HG02852 (cell line): ENCODE measurements at regions not wholly inside any gene's neighbourhood (a gene's known extent, or its start where the extent isn't known, plus 50 kb on each side); places are given as distances from the start of the nearest gene placed in this dataset.

Experiments
- ATAC-seq: cut with Tn5 transposase; IDR thresholded peaks from one replicate; pipeline ENCODE4 v1.9.1; 2021; ENCODE audit warnings: mild to moderate bottlenecking, moderate library complexity; ENCODE audit not compliant: unreplicated experiment

DNA sequence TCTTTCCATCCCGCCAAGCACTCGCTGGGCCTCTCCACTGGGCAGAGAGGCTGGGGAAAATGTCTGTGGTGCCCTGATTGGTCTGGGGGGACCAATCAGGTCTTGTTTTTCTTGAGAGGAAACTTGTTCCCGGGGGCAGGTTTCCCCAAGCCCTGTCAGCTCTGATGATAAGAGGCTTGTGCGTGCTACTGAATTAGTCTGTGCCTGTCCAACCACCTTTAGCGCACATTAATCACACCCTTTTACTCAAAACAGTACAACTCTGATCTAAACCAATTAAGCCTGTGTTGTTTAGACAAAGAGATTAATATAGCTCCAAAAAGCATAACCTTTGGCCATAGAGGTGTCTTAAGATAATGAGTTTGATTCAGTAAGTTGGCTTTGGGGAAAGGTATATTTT, 580.4 kb downstream of the VRK1 start:
- ATAC-seq, result no peak

- no peak for ATAC-seq
Measured at GRCh38 chr14:97379091-97379531, 581.9 kb downstream of the VRK1 start.

DNA sequence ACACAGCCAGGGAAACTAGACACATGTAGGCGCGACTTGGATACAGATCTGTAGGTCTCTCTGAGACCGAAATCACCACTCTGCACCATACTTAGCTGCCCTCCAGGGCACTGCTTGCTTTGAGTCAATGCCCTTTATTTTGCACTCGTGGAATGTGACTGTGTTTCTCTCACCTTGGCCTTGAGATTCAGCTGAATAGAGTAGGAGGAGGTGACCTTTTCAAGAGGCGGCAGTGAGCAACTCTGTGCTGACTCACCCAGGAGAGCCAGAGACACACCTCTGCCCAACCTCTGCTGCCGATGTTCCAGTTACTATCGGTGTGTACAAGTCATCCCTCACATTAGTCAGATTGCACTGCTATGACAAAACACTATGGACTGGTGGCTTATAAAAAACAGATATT, 583.4 kb downstream of the VRK1 start:
- no peak for ATAC-seq

GRCh38 chr14:97381309-97381708, 584.1 kb downstream of the VRK1 start:
- ATAC-seq, result no peak

DNA sequence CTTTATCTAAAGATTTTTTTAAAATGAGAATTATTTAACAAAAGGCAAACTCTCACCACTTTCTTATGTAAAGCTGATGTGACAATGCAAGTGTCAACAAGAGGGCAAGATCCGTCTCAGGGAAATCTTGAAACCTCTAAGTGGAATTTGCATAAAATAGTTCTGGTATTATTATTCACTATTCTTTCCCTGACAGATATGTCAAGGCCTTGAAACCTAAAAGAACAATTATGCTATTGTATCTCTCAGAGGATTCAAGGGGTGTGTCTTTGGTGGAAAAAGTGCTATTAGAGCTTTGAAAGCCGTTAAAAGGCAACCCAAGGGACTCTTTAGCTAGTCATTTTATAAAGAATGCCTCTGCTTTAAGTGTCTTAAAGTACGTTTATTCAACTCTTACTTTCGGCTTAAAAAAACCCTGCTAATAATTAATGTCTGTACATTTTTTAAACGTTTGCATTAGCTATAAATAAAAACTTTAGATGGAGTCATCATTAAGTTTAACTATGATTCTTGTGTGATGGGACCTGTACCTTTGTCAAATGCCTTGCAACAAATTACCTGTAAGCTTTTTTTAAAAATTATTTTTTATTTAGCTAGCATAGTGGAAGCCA, 585.5 kb downstream of the VRK1 start:
- no peak for ATAC-seq

DNA sequence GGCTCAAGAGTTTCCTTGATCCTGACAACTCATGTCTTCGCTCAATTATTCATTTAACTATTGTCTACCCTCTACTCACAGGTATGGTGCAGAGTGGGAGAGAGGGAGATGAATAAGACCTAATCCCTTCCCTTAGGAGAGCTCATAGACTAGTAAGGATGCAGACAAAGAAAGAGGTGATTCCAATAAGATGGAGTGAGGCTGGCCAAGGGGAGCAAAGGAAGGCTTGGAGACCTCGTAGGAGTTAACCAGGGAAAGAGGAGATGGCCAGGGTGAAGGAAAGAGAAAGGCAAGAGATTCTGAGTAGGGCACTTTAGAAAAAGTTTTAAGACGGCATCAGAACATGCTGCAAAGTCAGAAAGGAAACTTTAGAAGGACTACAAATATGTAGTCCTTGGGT, 588.5 kb downstream of the VRK1 start:
- ATAC-seq, result no peak

- no peak for ATAC-seq
Measured at GRCh38 chr14:97387252-97387874, 590.2 kb downstream of the VRK1 start.

DNA sequence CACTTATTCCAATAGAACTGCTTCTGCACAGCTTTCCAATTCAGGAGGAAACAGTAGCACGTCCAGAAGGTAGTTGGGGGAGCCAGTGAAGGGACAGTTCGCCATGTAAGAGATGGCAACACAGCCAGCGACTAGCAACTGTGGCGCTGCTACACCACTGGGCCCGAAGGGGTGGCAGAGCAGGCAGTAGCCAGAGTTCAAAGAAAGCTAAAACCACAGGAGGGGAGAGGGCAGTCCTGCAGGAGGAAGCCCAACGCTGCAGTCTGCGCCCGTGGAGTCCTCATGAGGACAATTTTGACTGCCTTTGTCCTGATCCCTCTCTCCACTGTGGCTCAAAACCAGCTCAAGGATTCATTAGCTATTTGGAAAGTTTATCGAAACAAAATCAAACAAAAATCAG, 591.2 kb downstream of the VRK1 start:
- ATAC-seq, result no peak

- ATAC-seq, result no peak
Measured at GRCh38 chr14:97390096-97390724, 593.0 kb downstream of the VRK1 start.

- no peak for ATAC-seq
Measured at GRCh38 chr14:97393244-97393643, 596.1 kb downstream of the VRK1 start.

GRCh38 chr14:97395068-97395467, 597.9 kb downstream of the VRK1 start:
- ATAC-seq, result no peak

GRCh38 chr14:97401714-97402113, 604.5 kb downstream of the VRK1 start:
- no peak for ATAC-seq

DNA sequence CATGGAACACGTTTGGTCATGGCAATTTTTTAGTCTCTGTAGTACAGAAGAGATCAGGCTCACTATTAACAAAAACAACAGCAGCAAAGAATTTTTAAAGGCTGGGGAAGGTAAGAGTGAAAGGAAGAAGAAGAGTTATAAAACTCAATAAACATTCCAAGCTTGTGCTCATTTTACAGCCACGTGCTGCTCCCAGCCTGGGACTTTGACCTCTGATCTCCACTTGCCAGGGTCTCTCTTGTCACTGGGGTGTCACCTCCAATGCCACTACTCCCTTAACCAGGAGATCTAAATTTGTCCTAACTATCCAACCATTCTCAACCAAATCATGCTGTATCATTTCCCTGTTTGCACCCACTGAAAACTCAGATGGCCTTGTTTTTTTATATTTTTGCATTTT, 605.1 kb downstream of the VRK1 start:
- ATAC-seq, result no peak

- ATAC-seq, result no peak
Measured at GRCh38 chr14:97407701-97408407, 610.7 kb downstream of the VRK1 start.

DNA sequence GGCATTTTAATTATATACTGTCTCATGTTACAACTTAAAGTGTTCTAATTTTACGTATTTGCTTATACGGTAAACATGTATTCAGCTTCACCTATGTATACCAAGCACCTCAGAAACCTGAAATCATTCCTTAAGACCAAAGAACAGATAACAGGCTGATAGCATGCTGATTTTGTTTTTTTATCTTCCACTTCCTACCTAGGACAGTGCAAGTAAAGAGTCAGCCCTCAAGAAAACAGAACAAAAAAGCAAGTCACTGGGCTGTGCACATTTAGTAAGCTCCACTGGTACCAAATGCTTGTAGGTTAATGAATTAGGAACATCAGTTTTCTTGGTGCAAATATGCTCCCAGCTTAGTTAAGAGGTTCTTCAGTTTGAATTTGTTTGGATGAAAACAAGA, 611.3 kb downstream of the VRK1 start:
- ATAC-seq, result no peak

DNA sequence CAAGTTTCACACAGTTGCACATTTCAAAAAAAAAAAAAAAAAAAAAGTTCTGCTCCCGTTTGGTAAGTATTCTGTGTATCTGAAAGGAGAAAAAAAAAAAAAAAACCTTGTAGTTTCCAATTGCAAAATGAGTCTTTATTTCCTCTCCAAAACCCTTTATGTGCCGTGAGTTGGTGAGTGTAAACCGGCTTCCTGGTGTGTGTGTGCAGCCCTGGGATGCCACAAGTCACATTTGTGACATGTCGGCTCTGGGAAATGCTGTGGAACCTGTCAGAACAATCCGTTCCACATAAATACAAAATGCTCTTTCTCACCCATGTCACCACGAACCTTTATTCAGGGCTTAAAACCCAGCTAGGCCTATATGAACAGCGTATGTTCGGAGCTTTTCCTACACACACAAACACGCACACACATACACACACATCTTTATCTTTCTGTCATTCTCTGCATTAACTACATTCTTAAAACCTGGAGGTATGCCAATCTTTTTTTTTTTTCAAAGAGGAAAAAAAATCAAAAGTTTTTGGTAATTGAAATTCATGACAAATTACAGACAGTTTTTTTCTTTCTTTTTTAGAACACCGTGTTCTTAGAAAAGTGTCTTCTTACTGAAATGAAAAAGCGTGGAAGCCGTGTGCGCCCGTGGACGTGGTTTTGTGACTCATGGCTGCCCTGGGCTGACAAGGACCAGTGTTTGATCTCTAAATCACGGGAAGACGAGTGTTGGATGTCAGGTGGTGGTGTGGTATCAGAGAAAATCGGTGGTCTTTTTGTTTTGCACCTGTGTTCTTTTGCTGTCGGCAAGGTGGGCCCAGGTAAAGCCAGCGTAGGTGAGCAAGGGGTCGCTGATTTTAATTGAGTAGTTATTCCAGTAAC, 612.0 kb downstream of the VRK1 start:
- ATAC-seq, result no peak

- ATAC-seq, result no peak
Measured at GRCh38 chr14:97410667-97411620, 613.8 kb downstream of the VRK1 start.

GRCh38 chr14:97411938-97412612, 614.9 kb downstream of the VRK1 start:
- ATAC-seq, result no peak

DNA sequence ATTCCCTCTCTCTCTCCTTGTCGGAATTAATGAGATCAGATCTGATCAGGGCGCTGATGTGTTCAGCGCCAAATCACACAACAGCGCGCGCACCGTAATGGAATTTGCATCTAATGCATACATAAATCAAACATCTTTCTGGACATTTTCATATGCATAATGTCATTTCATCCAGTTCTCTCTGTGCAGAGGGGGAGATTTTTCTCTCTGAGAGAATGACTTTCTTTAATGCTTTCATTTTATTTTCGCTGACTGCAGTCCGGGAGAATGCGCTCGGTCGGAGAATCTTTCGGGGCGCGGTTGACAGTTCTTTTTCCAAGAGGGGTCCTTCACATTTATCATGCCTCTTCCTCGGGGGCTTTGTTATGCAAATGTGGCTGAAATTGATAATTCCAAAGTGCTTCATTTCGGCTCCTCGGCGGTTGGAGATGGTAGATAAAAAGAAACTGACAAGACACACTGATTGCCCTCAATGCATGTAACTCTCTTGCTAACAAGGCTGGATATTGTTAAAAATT, 615.9 kb downstream of the VRK1 start:
- ATAC-seq, result no peak
